ENCODE measurements at regions not wholly inside any gene's neighbourhood (a gene's known extent, or its start where the extent isn't known, plus 50 kb on each side); places are given as distances from the start of the nearest gene placed in this dataset.

DNA sequence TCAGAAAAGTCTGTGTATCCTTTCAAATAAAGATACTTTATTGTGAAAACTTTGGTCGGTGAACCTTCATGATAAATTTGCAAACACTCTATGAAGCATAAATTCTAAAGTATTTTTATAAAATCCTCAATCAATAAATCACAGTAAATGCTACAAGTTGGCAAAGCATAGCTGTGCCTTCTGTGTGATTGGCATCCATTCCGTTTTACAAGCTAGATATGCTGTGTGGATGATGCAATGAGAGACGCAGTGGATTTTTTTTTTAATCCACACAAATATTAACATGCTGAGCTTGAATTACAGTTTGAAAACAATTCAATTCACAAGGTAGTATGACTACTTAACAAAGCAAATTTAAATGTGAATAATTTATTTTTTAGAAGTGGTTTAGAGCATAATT, 937.2 kb downstream of the ZPLD1 start:
- ChIA-PET POLR2A (no interaction called here), CTCF (no interaction called here)
- no peak for TF ChIP-seq ZNF384 (IDR thresholded peaks at IDR 0.05)
- TF ChIP-seq, protein P1, sequence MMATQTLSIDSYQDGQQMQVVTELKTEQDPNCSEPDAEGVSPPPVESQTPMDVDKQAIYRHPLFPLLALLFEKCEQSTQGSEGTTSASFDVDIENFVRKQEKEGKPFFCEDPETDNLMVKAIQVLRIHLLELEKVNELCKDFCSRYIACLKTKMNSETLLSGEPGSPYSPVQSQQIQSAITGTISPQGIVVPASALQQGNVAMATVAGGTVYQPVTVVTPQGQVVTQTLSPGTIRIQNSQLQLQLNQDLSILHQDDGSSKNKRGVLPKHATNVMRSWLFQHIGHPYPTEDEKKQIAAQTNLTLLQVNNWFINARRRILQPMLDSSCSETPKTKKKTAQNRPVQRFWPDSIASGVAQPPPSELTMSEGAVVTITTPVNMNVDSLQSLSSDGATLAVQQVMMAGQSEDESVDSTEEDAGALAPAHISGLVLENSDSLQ (IDR thresholded peaks at IDR 0.05) = peak; percentile 57; the same call in 1 of the 2 replicates
- TF ChIP-seq TARDBP (IDR thresholded peaks at IDR 0.05) = no peak
- TF ChIP-seq ELF4 (IDR thresholded peaks at IDR 0.05) = no peak
- DNase-seq (ENCODE audit: extremely low spot score) = no peak

DNA sequence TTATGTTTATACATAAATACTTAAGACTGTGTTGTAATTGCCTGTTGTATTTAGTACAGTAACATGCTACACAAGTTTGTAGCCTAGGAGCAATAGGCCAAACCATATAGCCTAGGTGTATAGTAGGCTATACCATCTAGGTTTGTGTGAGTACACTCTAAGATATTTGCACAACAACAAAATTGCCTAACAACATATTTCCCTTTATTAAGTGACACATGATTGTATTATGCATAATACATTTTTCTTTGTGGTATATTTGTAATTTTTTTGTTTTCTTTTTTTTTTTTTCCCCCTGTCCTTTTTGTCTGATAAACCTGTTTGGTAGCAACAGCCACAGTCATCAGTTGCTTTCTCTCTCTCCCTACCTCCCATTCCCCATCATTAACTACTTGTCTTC, 945.6 kb downstream of the ZPLD1 start:
- CTCF ChIA-PET = no interaction called here
- DNase-seq (ENCODE audit: extremely low spot score) = no peak
- no peak for TF ChIP-seq FOXA1 (IDR thresholded peaks at IDR 0.05)
- TF ChIP-seq ELF4 (IDR thresholded peaks at IDR 0.05) = no peak
- TF ChIP-seq FOXM1 (IDR thresholded peaks at IDR 0.05; ENCODE audit: borderline replicate concordance) = no peak
- no peak for TF ChIP-seq SP1 (IDR thresholded peaks at IDR 0.05)
- TF ChIP-seq L3MBTL2 (conservative IDR thresholded peaks at IDR 0.05) = no peak
- no peak for TF ChIP-seq BHLHE40 (IDR thresholded peaks at IDR 0.05; ENCODE audit: borderline replicate concordance)
- no peak for TF ChIP-seq ARNT (IDR thresholded peaks at IDR 0.05)
- no peak for TF ChIP-seq SUZ12 (IDR thresholded peaks at IDR 0.05)
- TF ChIP-seq FOXK2 (IDR thresholded peaks at IDR 0.05) = no peak
- TF ChIP-seq HDGF (IDR thresholded peaks at IDR 0.05; ENCODE audit: borderline replicate concordance) = no peak
- no peak for TF ChIP-seq NFRKB (IDR thresholded peaks at IDR 0.05)
- POLR2A ChIA-PET = no interaction called here

DNA sequence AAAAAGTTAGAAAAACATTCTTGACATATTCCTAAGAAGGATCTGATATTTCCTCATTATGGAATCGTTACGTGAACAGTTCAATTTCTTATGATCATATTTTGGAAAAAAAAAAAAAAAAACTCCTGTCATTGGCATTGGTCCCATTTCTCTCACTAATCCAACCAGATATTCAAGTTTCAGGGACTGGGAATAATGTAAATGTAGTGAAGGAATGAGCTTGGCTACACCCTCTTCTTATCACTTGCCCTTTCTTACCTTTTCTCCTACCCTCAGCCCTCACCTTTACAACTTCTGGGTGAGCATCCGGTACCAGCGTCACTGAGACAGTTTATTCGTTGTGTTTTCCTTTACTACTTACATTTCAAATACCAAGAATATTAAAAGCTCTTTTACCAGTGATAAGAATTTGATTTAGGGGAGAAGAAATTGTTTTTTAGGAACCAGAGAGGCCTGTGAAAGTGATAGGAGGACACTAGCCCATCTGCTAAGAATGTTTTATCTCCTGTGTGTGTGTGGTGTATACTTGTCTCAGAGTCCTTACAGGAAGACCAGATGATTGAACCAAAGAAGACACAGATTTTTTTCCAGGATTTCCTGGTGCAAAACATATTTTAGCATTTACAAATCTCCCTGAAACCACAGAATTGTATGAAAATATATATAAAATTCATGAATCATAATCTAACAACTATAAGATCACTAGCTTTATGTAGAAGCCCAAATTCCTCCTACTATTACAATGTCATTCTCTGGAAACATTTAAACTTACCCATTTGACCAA, 946.7 kb downstream of the ZPLD1 start:
- ChIA-PET CTCF (no interaction called here), POLR2A (no interaction called here)
- DNase-seq (ENCODE audit: extremely low spot score) = no peak
- TF ChIP-seq SUZ12 (IDR thresholded peaks at IDR 0.05) (no peak), NFRKB (IDR thresholded peaks at IDR 0.05) (no peak), ELF4 (IDR thresholded peaks at IDR 0.05) (no peak), L3MBTL2 (conservative IDR thresholded peaks at IDR 0.05) (no peak), LEF1 (IDR thresholded peaks at IDR 0.05; ENCODE audit: borderline replicate concordance) (no peak), ZNF384 (IDR thresholded peaks at IDR 0.05) (no peak), CTBP1 (IDR thresholded peaks at IDR 0.05; ENCODE audit: borderline replicate concordance) (no peak), SP1 (IDR thresholded peaks at IDR 0.05) (no peak), HDGF (IDR thresholded peaks at IDR 0.05; ENCODE audit: borderline replicate concordance) (no peak), FOXA1 (IDR thresholded peaks at IDR 0.05) (no peak)
- TF ChIP-seq, protein P1 (IDR thresholded peaks at IDR 0.05) = no peak

DNA sequence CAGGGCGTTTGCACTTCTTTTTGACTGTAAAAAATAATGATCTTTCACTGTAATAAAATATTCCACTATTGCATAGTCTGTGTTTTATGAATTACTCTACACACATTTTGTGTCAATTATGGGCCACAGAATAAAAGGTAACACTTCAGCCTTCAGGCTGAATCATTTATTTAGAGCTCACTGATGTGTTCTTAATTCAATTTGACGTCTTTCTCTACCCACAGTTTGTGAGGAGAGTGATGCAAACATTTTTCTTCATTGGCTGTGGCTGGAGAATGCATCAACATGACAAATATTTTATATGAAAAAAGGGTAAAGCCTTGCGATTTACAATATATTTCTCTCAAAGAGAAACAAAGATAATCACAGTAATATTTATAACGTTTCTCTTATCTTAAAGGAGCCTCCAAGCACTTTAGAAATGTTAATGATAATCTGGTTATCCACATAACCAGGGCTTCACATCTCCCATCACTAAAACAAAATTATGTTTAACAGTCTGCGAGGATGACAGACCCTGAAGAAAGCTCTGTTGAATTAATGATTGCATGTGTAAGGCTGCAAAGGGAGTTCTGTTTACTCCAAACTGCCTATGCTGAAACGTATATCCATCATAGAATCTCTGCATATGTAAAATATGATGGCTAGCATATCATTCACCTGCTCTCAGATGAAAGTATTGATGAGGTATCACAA, 951.3 kb downstream of the ZPLD1 start:
- CTCF ChIA-PET = no interaction called here
- POLR2A ChIA-PET = no interaction called here
- no peak for DNase-seq (ENCODE audit: extremely low spot score)
- TF ChIP-seq ELF4 (IDR thresholded peaks at IDR 0.05) (no peak), SUZ12 (IDR thresholded peaks at IDR 0.05) (no peak)

DNA sequence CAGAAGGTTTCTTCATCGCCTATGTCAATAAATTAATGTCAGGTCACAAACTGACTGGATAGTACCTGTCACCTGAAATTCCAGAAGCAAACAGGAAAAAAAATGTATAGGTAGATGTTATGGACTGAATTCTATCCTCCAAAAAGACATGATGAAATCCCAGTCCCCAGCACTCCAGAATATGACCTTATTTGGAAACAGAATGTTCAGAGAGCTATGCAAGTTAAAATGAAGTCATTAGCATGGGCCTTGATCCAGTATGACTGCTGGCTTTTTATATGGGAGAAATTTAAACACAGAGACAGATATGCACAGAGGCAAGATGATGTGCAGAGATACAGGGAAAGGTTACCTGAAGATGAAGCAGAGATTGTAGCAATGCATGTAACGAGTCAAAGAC, 953.4 kb downstream of the ZPLD1 start:
- no peak for DNase-seq (ENCODE audit: extremely low spot score)

DNA sequence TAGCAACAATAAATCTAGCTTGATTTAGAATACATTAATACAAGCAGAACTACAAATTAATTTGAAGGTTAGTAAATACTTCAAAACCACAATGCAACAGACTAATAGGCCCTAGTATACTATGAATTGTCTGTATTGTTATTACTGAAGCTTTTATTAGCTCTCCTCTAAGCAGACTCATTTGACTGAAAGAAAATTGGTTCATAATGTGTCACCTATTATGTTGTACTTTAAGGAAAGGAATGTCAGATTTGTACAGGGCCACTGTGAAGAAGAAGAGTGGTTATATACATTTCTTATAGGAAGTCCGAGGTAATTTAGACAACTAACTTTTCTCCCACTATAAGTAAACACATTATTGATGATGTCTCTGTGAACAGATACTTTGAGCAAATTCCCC, 954.5 kb downstream of the ZPLD1 start:
- ChIA-PET CTCF (no interaction called here), POLR2A (no interaction called here)
- no peak for TF ChIP-seq TARDBP (IDR thresholded peaks at IDR 0.05)
- TF ChIP-seq LEF1 (IDR thresholded peaks at IDR 0.05; ENCODE audit: borderline replicate concordance) = no peak
- TF ChIP-seq ZNF384 (IDR thresholded peaks at IDR 0.05) = no peak
- TF ChIP-seq ARNT (IDR thresholded peaks at IDR 0.05) = no peak
- TF ChIP-seq NFRKB (IDR thresholded peaks at IDR 0.05) = no peak
- no peak for TF ChIP-seq FOXA1 (IDR thresholded peaks at IDR 0.05)
- TF ChIP-seq, protein P1 (IDR thresholded peaks at IDR 0.05) = no peak
- no peak for DNase-seq (ENCODE audit: extremely low spot score)

More for the DNA sequence above, 953.4 kb downstream of the ZPLD1 start:
- no peak for TF ChIP-seq TARDBP (IDR thresholded peaks at IDR 0.05)
- TF ChIP-seq SP1 (IDR thresholded peaks at IDR 0.05) = no peak
- no peak for TF ChIP-seq HDGF (IDR thresholded peaks at IDR 0.05; ENCODE audit: borderline replicate concordance)
- TF ChIP-seq ARNT (IDR thresholded peaks at IDR 0.05) = no peak
- no peak for TF ChIP-seq CTBP1 (IDR thresholded peaks at IDR 0.05; ENCODE audit: borderline replicate concordance)
- ChIA-PET POLR2A (no interaction called here), CTCF (no interaction called here)

All from HEK293T (cell line).